ENCODE measurements at regions not wholly inside any gene's neighbourhood (a gene's known extent, or its start where the extent isn't known, plus 50 kb on each side); places are given as distances from the start of the nearest gene placed in this dataset.

DNA sequence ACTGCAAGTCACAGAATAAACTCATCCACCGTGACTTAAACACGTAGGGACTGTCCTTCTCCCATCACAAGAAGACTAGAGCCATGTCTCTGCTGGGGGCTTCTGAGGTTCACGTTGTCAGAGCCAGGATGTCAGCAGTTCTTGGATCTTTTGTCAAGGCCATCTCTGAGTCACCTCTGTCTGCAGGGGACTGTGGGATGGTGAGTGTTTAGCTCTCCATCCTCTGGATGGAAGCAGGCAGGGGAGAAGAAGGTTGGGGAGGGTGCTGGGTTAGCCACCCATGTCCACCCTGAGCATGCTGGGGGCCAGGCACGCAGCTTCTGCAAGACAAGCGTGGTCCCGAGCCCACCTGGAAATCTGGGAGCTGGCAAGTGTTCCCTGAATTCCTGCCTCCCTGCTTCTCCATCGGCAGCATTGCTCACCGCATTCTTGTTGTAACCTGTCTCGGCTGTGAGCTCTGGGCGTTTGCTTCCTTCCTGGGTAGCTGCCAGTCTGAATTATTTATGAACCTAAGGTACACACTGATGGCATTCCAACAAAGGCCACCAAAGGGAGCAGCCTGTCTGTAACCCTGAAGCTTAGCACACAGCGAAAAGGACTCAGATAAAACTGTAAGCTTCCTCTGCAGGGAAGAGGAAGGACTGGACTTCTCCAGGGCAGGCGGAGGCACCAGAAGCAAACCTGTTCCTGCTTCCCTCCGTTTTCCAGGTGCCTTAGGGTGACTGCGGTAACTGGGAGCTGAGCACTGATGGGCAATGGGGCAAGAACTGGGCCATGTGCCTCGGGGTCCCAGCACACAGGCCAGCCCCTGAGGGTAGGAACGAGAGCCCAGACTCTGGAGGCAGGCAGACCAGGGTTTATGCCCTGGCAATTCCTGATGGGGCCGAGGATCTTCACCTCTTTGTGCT lies 88.6 kb downstream of the RIPK4 start (continued):
- TF ChIP-seq, protein P1, sequence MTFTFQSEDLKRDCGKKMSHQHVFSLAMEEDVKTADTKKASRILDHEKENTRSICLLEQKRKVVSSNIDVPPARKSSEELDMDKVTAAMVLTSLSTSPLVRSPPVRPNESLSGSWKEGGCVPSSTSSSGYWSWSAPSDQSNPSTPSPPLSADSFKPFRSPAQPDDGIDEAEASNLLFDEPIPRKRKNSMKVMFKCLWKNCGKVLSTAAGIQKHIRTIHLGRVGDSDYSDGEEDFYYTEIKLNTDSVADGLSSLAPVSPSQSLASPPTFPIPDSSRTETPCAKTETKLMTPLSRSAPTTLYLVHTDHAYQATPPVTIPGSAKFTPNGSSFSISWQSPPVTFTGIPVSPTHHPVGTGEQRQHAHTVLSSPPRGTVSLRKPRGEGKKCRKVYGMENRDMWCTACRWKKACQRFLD (CRISPR knock-in tag; IDR thresholded peaks at IDR 0.05; ENCODE audit: borderline replicate concordance), result no peak
- TF ChIP-seq, protein P2, sequence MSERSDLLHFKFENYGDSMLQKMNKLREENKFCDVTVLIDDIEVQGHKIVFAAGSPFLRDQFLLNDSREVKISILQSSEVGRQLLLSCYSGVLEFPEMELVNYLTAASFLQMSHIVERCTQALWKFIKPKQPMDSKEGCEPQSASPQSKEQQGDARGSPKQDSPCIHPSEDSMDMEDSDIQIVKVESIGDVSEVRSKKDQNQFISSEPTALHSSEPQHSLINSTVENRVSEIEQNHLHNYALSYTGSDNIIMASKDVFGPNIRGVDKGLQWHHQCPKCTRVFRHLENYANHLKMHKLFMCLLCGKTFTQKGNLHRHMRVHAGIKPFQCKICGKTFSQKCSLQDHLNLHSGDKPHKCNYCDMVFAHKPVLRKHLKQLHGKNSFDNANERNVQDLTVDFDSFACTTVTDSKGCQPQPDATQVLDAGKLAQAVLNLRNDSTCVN (CRISPR knock-in tag; IDR thresholded peaks at IDR 0.05; ENCODE audit: borderline replicate concordance), result no peak
- no peak for TF ChIP-seq ZNF773 (CRISPR knock-in tag; IDR thresholded peaks at IDR 0.05; ENCODE audit: borderline replicate concordance)
- TF ChIP-seq, protein P3, sequence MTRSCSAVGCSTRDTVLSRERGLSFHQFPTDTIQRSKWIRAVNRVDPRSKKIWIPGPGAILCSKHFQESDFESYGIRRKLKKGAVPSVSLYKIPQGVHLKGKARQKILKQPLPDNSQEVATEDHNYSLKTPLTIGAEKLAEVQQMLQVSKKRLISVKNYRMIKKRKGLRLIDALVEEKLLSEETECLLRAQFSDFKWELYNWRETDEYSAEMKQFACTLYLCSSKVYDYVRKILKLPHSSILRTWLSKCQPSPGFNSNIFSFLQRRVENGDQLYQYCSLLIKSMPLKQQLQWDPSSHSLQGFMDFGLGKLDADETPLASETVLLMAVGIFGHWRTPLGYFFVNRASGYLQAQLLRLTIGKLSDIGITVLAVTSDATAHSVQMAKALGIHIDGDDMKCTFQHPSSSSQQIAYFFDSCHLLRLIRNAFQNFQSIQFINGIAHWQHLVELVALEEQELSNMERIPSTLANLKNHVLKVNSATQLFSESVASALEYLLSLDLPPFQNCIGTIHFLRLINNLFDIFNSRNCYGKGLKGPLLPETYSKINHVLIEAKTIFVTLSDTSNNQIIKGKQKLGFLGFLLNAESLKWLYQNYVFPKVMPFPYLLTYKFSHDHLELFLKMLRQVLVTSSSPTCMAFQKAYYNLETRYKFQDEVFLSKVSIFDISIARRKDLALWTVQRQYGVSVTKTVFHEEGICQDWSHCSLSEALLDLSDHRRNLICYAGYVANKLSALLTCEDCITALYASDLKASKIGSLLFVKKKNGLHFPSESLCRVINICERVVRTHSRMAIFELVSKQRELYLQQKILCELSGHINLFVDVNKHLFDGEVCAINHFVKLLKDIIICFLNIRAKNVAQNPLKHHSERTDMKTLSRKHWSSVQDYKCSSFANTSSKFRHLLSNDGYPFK (CRISPR knock-in tag; IDR thresholded peaks at IDR 0.05; ENCODE audit: borderline replicate concordance), result no peak
- TF ChIP-seq, protein P4, sequence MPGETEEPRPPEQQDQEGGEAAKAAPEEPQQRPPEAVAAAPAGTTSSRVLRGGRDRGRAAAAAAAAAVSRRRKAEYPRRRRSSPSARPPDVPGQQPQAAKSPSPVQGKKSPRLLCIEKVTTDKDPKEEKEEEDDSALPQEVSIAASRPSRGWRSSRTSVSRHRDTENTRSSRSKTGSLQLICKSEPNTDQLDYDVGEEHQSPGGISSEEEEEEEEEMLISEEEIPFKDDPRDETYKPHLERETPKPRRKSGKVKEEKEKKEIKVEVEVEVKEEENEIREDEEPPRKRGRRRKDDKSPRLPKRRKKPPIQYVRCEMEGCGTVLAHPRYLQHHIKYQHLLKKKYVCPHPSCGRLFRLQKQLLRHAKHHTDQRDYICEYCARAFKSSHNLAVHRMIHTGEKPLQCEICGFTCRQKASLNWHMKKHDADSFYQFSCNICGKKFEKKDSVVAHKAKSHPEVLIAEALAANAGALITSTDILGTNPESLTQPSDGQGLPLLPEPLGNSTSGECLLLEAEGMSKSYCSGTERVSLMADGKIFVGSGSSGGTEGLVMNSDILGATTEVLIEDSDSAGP (CRISPR knock-in tag; IDR thresholded peaks at IDR 0.05; ENCODE audit: borderline replicate concordance), result peak; percentile 26; the same call in 1 of the 2 replicates
- no peak for TF ChIP-seq SCMH1 (CRISPR knock-in tag; IDR thresholded peaks at IDR 0.05; ENCODE audit: borderline replicate concordance)
- TF ChIP-seq MEF2D (CRISPR knock-in tag; IDR thresholded peaks at IDR 0.05), result 0 out of 2 replicates have a peak, but pooled peaks have one; percentile 23
- no peak for TF ChIP-seq HOXD1 (CRISPR knock-in tag; IDR thresholded peaks at IDR 0.05)
- TF ChIP-seq, protein P5, sequence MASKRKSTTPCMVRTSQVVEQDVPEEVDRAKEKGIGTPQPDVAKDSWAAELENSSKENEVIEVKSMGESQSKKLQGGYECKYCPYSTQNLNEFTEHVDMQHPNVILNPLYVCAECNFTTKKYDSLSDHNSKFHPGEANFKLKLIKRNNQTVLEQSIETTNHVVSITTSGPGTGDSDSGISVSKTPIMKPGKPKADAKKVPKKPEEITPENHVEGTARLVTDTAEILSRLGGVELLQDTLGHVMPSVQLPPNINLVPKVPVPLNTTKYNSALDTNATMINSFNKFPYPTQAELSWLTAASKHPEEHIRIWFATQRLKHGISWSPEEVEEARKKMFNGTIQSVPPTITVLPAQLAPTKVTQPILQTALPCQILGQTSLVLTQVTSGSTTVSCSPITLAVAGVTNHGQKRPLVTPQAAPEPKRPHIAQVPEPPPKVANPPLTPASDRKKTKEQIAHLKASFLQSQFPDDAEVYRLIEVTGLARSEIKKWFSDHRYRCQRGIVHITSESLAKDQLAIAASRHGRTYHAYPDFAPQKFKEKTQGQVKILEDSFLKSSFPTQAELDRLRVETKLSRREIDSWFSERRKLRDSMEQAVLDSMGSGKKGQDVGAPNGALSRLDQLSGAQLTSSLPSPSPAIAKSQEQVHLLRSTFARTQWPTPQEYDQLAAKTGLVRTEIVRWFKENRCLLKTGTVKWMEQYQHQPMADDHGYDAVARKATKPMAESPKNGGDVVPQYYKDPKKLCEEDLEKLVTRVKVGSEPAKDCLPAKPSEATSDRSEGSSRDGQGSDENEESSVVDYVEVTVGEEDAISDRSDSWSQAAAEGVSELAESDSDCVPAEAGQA (IDR thresholded peaks at IDR 0.05; ENCODE audit: low read depth), result no peak
- TF ChIP-seq, protein P5 (CRISPR knock-in tag; IDR thresholded peaks at IDR 0.05; ENCODE audit: borderline replicate concordance), result no peak
- TF ChIP-seq, protein P6, sequence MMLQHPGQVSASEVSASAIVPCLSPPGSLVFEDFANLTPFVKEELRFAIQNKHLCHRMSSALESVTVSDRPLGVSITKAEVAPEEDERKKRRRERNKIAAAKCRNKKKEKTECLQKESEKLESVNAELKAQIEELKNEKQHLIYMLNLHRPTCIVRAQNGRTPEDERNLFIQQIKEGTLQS (CRISPR knock-in tag; IDR thresholded peaks at IDR 0.05), result no peak
- TF ChIP-seq NFKBIZ (CRISPR knock-in tag; IDR thresholded peaks at IDR 0.05), result no peak

Data from HepG2 (cell line).